DOHH2 (cell line): ENCODE measurements at regions not wholly inside any gene's neighbourhood (a gene's known extent, or its start where the extent isn't known, plus 50 kb on each side); places are given as distances from the start of the nearest gene placed in this dataset.

Source experiments
- CTCF ChIP-seq: fragments of 200-600 bp; sonication (generic); IDR thresholded peaks from one replicate; pipeline ENCODE4 v1.5.1; 2014; ENCODE audit warnings: antibody characterized with exemption, mild to moderate bottlenecking, low read depth, low read length; ENCODE audit not compliant: poor library complexity, severe bottlenecking
- EZH2phosphoT487 ChIP-seq: fragments of 200-600 bp; sonication (generic); IDR thresholded peaks from 2 replicates; pipeline ENCODE4 v1.6.1; 2017; ENCODE audit warnings: borderline replicate concordance, mild to moderate bottlenecking, antibody characterized with exemption, low read length, moderate library complexity, mixed read lengths

- no peak for TF ChIP-seq CTCF
- no peak for TF ChIP-seq EZH2phosphoT487
Observed at GRCh38 chr4:79620617-79621016, 212.6 kb upstream of the GK2 start.
